ENCODE measurements at regions not wholly inside any gene's neighbourhood (a gene's known extent, or its start where the extent isn't known, plus 50 kb on each side); places are given as distances from the start of the nearest gene placed in this dataset.

GRCh38 chr15:77557564-77557963, 75.1 kb downstream of the LINGO1 start:
- 82% methylated on average over 1 of the region's 1 CpG for WGBS
- no peaks in the 10 kb centered on the region for H3K27me3 ChIP-seq (ENCODE audit: insufficient read depth, low read length)
- no peaks in the 10 kb centered on the region for H3K36me3 ChIP-seq (ENCODE audit: insufficient read depth, low read length)
- no peak overlapping the region for H3K27ac ChIP-seq (ENCODE audit: low read depth, low read length)
- no peaks in the 10 kb centered on the region for H3K9me3 ChIP-seq (ENCODE audit: insufficient read depth, low read depth, low read length)
- H3K4me1 ChIP-seq (ENCODE audit: insufficient read depth, low read length), result peaks cover 10% of the 10 kb centered on the region
- no peak overlapping the region for H3K4me3 ChIP-seq (ENCODE audit: low read length)
- H3K9ac ChIP-seq (ENCODE audit: low read depth, low read length), result no peak overlapping the region

GRCh38 chr15:77557144-77557543, 75.6 kb downstream of the LINGO1 start:
- WGBS, result 15% methylated on average over 10 of the region's 10 CpGs
- Histone ChIP-seq H3K36me3 (ENCODE audit: insufficient read depth, low read length) (no peaks in the 10 kb centered on the region), H3K4me3 (ENCODE audit: low read length) (no peak overlapping the region), H3K9me3 (ENCODE audit: insufficient read depth, low read depth, low read length) (no peaks in the 10 kb centered on the region), H3K4me1 (ENCODE audit: insufficient read depth, low read length) (peaks cover 10% of the 10 kb centered on the region), H3K27me3 (ENCODE audit: insufficient read depth, low read length) (no peaks in the 10 kb centered on the region), H3K9ac (ENCODE audit: low read depth, low read length) (no peak overlapping the region), H3K27ac (ENCODE audit: low read depth, low read length) (no peak overlapping the region)

- no peaks in the 10 kb centered on the region for H3K36me3 ChIP-seq (ENCODE audit: insufficient read depth, low read length)
- no peak overlapping the region for H3K4me3 ChIP-seq (ENCODE audit: low read length)
- H3K27me3 ChIP-seq (ENCODE audit: insufficient read depth, low read length), result no peaks in the 10 kb centered on the region
- H3K4me1 ChIP-seq (ENCODE audit: insufficient read depth, low read length), result peaks cover 10% of the 10 kb centered on the region
- 63% methylated on average over 6 of the region's 7 CpGs for WGBS
- no peaks in the 10 kb centered on the region for H3K9me3 ChIP-seq (ENCODE audit: insufficient read depth, low read depth, low read length)
- H3K9ac ChIP-seq (ENCODE audit: low read depth, low read length), result no peak overlapping the region
- H3K27ac ChIP-seq (ENCODE audit: low read depth, low read length), result no peak overlapping the region
Observed at GRCh38 chr15:77556622-77557021, 76.1 kb downstream of the LINGO1 start.

- Histone ChIP-seq H3K4me1 (ENCODE audit: insufficient read depth, low read length) (peaks cover 10% of the 10 kb centered on the region), H3K27me3 (ENCODE audit: insufficient read depth, low read length) (no peaks in the 10 kb centered on the region), H3K9me3 (ENCODE audit: insufficient read depth, low read depth, low read length) (no peaks in the 10 kb centered on the region), H3K27ac (ENCODE audit: low read depth, low read length) (no peak overlapping the region), H3K4me3 (ENCODE audit: low read length) (no peak overlapping the region), H3K36me3 (ENCODE audit: insufficient read depth, low read length) (no peaks in the 10 kb centered on the region), H3K9ac (ENCODE audit: low read depth, low read length) (no peak overlapping the region)
- 88% methylated on average over 8 of the region's 8 CpGs for WGBS
Observed at GRCh38 chr15:77555232-77555631, 77.5 kb downstream of the LINGO1 start.

GRCh38 chr15:77554306-77555080, 78.2 kb downstream of the LINGO1 start:
- Histone ChIP-seq H3K4me3 (ENCODE audit: low read length) (no peak overlapping the region), H3K27me3 (ENCODE audit: insufficient read depth, low read length) (no peaks in the 10 kb centered on the region), H3K9ac (ENCODE audit: low read depth, low read length) (no peak overlapping the region), H3K36me3 (ENCODE audit: insufficient read depth, low read length) (no peaks in the 10 kb centered on the region), H3K9me3 (ENCODE audit: insufficient read depth, low read depth, low read length) (no peaks in the 10 kb centered on the region), H3K27ac (ENCODE audit: low read depth, low read length) (no peak overlapping the region), H3K4me1 (ENCODE audit: insufficient read depth, low read length) (peaks cover 10% of the 10 kb centered on the region)
- 65% methylated on average over 10 of the region's 11 CpGs for WGBS

- no peak overlapping the region for H3K4me3 ChIP-seq (ENCODE audit: low read length)
- H3K27me3 ChIP-seq (ENCODE audit: insufficient read depth, low read length), result no peaks in the 10 kb centered on the region
- H3K9me3 ChIP-seq (ENCODE audit: insufficient read depth, low read depth, low read length), result no peaks in the 10 kb centered on the region
- H3K4me1 ChIP-seq (ENCODE audit: insufficient read depth, low read length), result peaks cover 12% of the 10 kb centered on the region
- no peak overlapping the region for H3K27ac ChIP-seq (ENCODE audit: low read depth, low read length)
- WGBS, result 86% methylated on average over 6 of the region's 6 CpGs
- no peaks in the 10 kb centered on the region for H3K36me3 ChIP-seq (ENCODE audit: insufficient read depth, low read length)
- no peak overlapping the region for H3K9ac ChIP-seq (ENCODE audit: low read depth, low read length)
Observed at GRCh38 chr15:77553695-77554094, 79.0 kb downstream of the LINGO1 start.

GRCh38 chr15:77553257-77553656, 79.5 kb downstream of the LINGO1 start:
- WGBS, result 100% methylated on average over 3 of the region's 3 CpGs
- no peaks in the 10 kb centered on the region for H3K36me3 ChIP-seq (ENCODE audit: insufficient read depth, low read length)
- H3K9ac ChIP-seq (ENCODE audit: low read depth, low read length), result no peak overlapping the region
- no peaks in the 10 kb centered on the region for H3K9me3 ChIP-seq (ENCODE audit: insufficient read depth, low read depth, low read length)
- H3K4me3 ChIP-seq (ENCODE audit: low read length), result no peak overlapping the region
- H3K27me3 ChIP-seq (ENCODE audit: insufficient read depth, low read length), result no peaks in the 10 kb centered on the region
- peaks cover 16% of the 10 kb centered on the region for H3K4me1 ChIP-seq (ENCODE audit: insufficient read depth, low read length)
- no peak overlapping the region for H3K27ac ChIP-seq (ENCODE audit: low read depth, low read length)

- no peak overlapping the region for H3K4me3 ChIP-seq (ENCODE audit: low read length)
- no peak overlapping the region for H3K27ac ChIP-seq (ENCODE audit: low read depth, low read length)
- H3K36me3 ChIP-seq (ENCODE audit: insufficient read depth, low read length), result no peaks in the 10 kb centered on the region
- no peaks in the 10 kb centered on the region for H3K27me3 ChIP-seq (ENCODE audit: insufficient read depth, low read length)
- WGBS, result 83% methylated on average over 4 of the region's 4 CpGs
- no peaks in the 10 kb centered on the region for H3K9me3 ChIP-seq (ENCODE audit: insufficient read depth, low read depth, low read length)
- H3K9ac ChIP-seq (ENCODE audit: low read depth, low read length), result no peak overlapping the region
- peaks cover 10% of the 10 kb centered on the region for H3K4me1 ChIP-seq (ENCODE audit: insufficient read depth, low read length)
Observed at GRCh38 chr15:77552066-77552465, 80.6 kb downstream of the LINGO1 start.

- 86% methylated on average over 13 of the region's 13 CpGs for WGBS
Observed at GRCh38 chr15:77550301-77551251, 82.1 kb downstream of the LINGO1 start.

GRCh38 chr15:77549576-77550288, 83.0 kb downstream of the LINGO1 start:
- Histone ChIP-seq H3K9ac (ENCODE audit: low read depth, low read length) (no peak overlapping the region), H3K27ac (ENCODE audit: low read depth, low read length) (no peak overlapping the region), H3K36me3 (ENCODE audit: insufficient read depth, low read length) (no peaks in the 10 kb centered on the region), H3K27me3 (ENCODE audit: insufficient read depth, low read length) (no peaks in the 10 kb centered on the region), H3K4me3 (ENCODE audit: low read length) (no peak overlapping the region), H3K9me3 (ENCODE audit: insufficient read depth, low read depth, low read length) (no peaks in the 10 kb centered on the region), H3K4me1 (ENCODE audit: insufficient read depth, low read length) (peaks cover 6% of the 10 kb centered on the region; the same call in 1 of the 2 replicates)
- 91% methylated on average over 5 of the region's 5 CpGs for WGBS

More at GRCh38 chr15:77550301-77551251, 82.1 kb downstream of the LINGO1 start:
- no peaks in the 10 kb centered on the region for H3K27me3 ChIP-seq (ENCODE audit: insufficient read depth, low read length)
- no peak overlapping the region for H3K4me3 ChIP-seq (ENCODE audit: low read length)
- H3K27ac ChIP-seq (ENCODE audit: low read depth, low read length), result no peak overlapping the region
- no peaks in the 10 kb centered on the region for H3K36me3 ChIP-seq (ENCODE audit: insufficient read depth, low read length)
- H3K4me1 ChIP-seq (ENCODE audit: insufficient read depth, low read length), result peaks cover 6% of the 10 kb centered on the region; the same call in 1 of the 2 replicates
- H3K9ac ChIP-seq (ENCODE audit: low read depth, low read length), result no peak overlapping the region
- no peaks in the 10 kb centered on the region for H3K9me3 ChIP-seq (ENCODE audit: insufficient read depth, low read depth, low read length)
